ENCODE measurements at regions not wholly inside any gene's neighbourhood (a gene's known extent, or its start where the extent isn't known, plus 50 kb on each side); places are given as distances from the start of the nearest gene placed in this dataset.

GRCh38 chr18:61967252-61967891 is 74.6 kb upstream of the RNF152 start:
- Histone ChIP-seq H3K4me1 (ENCODE audit: insufficient read depth, low read length, severe bottlenecking) (peaks cover 2% of the 10 kb centered on the region), H3K4me3 (ENCODE audit: low read depth, low read length, poor library complexity, severe bottlenecking) (no peak overlapping the region), H3K9me3 (ENCODE audit: low read length) (no peaks in the 10 kb centered on the region), H3K27ac (ENCODE audit: low read depth, low read length, poor library complexity, severe bottlenecking) (no peak overlapping the region), H3K9me2 (ENCODE audit: low read depth, low read length) (no peaks in the 10 kb centered on the region), H3K4me2 (ENCODE audit: low read length) (no peak overlapping the region), H3K79me2 (ENCODE audit: insufficient read depth, low read length) (no peaks in the 10 kb centered on the region), H4K20me1 (ENCODE audit: insufficient read depth, low read length) (no peaks in the 10 kb centered on the region), H3K9ac (ENCODE audit: low read length) (no peak overlapping the region), H2AFZ (ENCODE audit: low read length) (no peak overlapping the region), H3K27me3 (ENCODE audit: insufficient read depth, low read length) (no peaks in the 10 kb centered on the region), H3F3A (ENCODE audit: insufficient read depth, low read length) (no peaks in the 10 kb centered on the region; the same call in 1 of the 2 replicates), H3K36me3 (ENCODE audit: insufficient read depth, low read length) (no peaks in the 10 kb centered on the region)
- TF ChIP-seq, protein P1, sequence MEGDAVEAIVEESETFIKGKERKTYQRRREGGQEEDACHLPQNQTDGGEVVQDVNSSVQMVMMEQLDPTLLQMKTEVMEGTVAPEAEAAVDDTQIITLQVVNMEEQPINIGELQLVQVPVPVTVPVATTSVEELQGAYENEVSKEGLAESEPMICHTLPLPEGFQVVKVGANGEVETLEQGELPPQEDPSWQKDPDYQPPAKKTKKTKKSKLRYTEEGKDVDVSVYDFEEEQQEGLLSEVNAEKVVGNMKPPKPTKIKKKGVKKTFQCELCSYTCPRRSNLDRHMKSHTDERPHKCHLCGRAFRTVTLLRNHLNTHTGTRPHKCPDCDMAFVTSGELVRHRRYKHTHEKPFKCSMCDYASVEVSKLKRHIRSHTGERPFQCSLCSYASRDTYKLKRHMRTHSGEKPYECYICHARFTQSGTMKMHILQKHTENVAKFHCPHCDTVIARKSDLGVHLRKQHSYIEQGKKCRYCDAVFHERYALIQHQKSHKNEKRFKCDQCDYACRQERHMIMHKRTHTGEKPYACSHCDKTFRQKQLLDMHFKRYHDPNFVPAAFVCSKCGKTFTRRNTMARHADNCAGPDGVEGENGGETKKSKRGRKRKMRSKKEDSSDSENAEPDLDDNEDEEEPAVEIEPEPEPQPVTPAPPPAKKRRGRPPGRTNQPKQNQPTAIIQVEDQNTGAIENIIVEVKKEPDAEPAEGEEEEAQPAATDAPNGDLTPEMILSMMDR (IDR thresholded peaks at IDR 0.05; ENCODE audit: low read length), result no peak
- no peak for TF ChIP-seq EZH2 (IDR thresholded peaks at IDR 0.05; ENCODE audit: borderline replicate concordance, low read length)

DNA sequence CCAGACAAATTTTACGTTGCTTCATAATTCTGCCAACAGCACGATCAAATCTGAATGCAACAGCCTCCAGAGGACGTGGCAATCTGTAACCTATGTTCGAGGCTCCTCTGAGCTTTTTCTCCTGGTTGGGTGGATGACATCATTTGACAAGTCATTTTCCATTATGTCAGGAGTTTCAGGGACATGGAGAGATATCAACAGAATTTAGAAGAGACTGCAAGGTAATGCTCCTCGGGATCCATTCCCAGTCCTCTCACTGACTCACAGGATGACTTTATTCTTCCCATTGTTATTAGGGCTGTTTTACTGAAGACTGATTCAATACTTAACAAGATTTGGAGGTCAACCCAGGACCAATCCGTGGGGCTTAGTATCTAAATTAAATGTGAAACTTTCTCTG is 72.5 kb upstream of the RNF152 start:
- Histone ChIP-seq H3K9me2 (ENCODE audit: low read depth, low read length) (no peaks in the 10 kb centered on the region), H2AFZ (ENCODE audit: low read length) (no peak overlapping the region), H3K4me2 (ENCODE audit: low read length) (no peak overlapping the region), H3F3A (ENCODE audit: insufficient read depth, low read length) (no peaks in the 10 kb centered on the region), H3K4me3 (ENCODE audit: low read depth, low read length, poor library complexity, severe bottlenecking) (no peak overlapping the region), H3K27me3 (ENCODE audit: insufficient read depth, low read length) (no peaks in the 10 kb centered on the region), H3K9ac (ENCODE audit: low read length) (no peak overlapping the region), H3K36me3 (ENCODE audit: insufficient read depth, low read length) (no peaks in the 10 kb centered on the region), H3K9me3 (ENCODE audit: low read length) (no peaks in the 10 kb centered on the region), H3K4me1 (ENCODE audit: insufficient read depth, low read length, severe bottlenecking) (no peaks in the 10 kb centered on the region), H4K20me1 (ENCODE audit: insufficient read depth, low read length) (no peaks in the 10 kb centered on the region), H3K27ac (ENCODE audit: low read depth, low read length, poor library complexity, severe bottlenecking) (no peak overlapping the region), H3K79me2 (ENCODE audit: insufficient read depth, low read length) (no peaks in the 10 kb centered on the region)
- TF ChIP-seq, protein P1 (IDR thresholded peaks at IDR 0.05; ENCODE audit: low read length), result no peak
- TF ChIP-seq EZH2 (IDR thresholded peaks at IDR 0.05; ENCODE audit: borderline replicate concordance, low read length), result no peak

DNA sequence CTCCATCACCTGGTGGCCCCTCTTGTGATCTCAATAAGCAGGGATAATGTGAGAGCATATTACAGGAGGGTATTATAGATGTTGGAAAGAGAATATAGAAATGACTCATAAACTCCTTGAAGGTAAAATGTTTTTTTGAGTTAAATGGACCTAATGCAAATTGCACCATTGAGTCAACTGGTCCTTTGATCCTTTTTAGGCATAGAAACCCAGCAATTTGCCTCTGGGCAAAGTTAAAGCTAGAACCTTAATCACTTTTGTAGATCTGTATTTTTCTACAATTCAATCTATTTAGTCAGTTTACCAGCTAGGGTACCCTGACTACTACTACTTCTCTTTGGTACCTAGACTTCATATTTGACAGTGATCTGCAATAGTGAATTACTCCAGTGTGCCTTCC is 71.8 kb upstream of the RNF152 start:
- H3K79me2 ChIP-seq (ENCODE audit: insufficient read depth, low read length), result no peaks in the 10 kb centered on the region
- H3K9me2 ChIP-seq (ENCODE audit: low read depth, low read length), result no peaks in the 10 kb centered on the region
- no peaks in the 10 kb centered on the region for H3K4me1 ChIP-seq (ENCODE audit: insufficient read depth, low read length, severe bottlenecking)
- TF ChIP-seq, protein P1 (IDR thresholded peaks at IDR 0.05; ENCODE audit: low read length), result no peak
- TF ChIP-seq EZH2 (IDR thresholded peaks at IDR 0.05; ENCODE audit: borderline replicate concordance, low read length), result no peak
- no peaks in the 10 kb centered on the region for H3K27me3 ChIP-seq (ENCODE audit: insufficient read depth, low read length)
- H3K9me3 ChIP-seq (ENCODE audit: low read length), result no peaks in the 10 kb centered on the region
- no peak overlapping the region for H3K4me3 ChIP-seq (ENCODE audit: low read depth, low read length, poor library complexity, severe bottlenecking)
- no peak overlapping the region for H3K27ac ChIP-seq (ENCODE audit: low read depth, low read length, poor library complexity, severe bottlenecking)
- H2AFZ ChIP-seq (ENCODE audit: low read length), result no peak overlapping the region
- H3K36me3 ChIP-seq (ENCODE audit: insufficient read depth, low read length), result no peaks in the 10 kb centered on the region
- H3K4me2 ChIP-seq (ENCODE audit: low read length), result no peak overlapping the region
- no peaks in the 10 kb centered on the region for H3F3A ChIP-seq (ENCODE audit: insufficient read depth, low read length)
- H4K20me1 ChIP-seq (ENCODE audit: insufficient read depth, low read length), result no peaks in the 10 kb centered on the region
- no peak overlapping the region for H3K9ac ChIP-seq (ENCODE audit: low read length)

All from OCI-LY1 (cell line).